CD14-positive monocyte (primary cell): ENCODE measurements at regions not wholly inside any gene's neighbourhood (a gene's known extent, or its start where the extent isn't known, plus 50 kb on each side); places are given as distances from the start of the nearest gene placed in this dataset.

Source experiments
- DNase-seq, 3 donors: peaks; one replicate each; pipeline ENCODE4 v3.0.0-alpha.2; 2011 to 2022
- H2AFZ ChIP-seq: 2 replicates; pipeline ENCODE4 v1.6.0; 2012; ENCODE audit warnings: mild to moderate bottlenecking, low read depth, low read length, inconsistent platforms; ENCODE audit not compliant: insufficient read depth, poor library complexity, severe bottlenecking
- H3K27ac ChIP-seq, 2 donors: 1 replicate in 1 of 2; 2 replicates in 1 of 2; pipeline ENCODE4 v1.5.1; 2012 to 2013; ENCODE audit warnings: low read length in 2 of 2, control low read depth in 1 of 2, inconsistent platforms in 1 of 2, low read depth in 1 of 2, mild to moderate bottlenecking in 1 of 2
- H3K27me3 ChIP-seq, 2 donors: one replicate each; pipeline versions ENCODE4 v1.6.0 to v1.6.1; 2011 to 2013; ENCODE audit warnings: low read length in 2 of 2; ENCODE audit not compliant: control insufficient read depth in 2 of 2, insufficient read depth in 2 of 2
- H3K36me3 ChIP-seq, 2 donors: replicated peaks in 1 of 2; 1 replicate in 1 of 2; 2 replicates in 1 of 2; pipeline versions ENCODE4 v1.5.1 to v1.6.1; 2012 to 2013; ENCODE audit warnings: low read length in 2 of 2, control low read depth in 1 of 2, inconsistent platforms in 1 of 2, mild to moderate bottlenecking in 1 of 2; ENCODE audit not compliant: insufficient read depth in 2 of 2, control insufficient read depth in 1 of 2
- H3K4me1 ChIP-seq, 2 donors: 1 replicate in 1 of 2; 2 replicates in 1 of 2; pipeline versions ENCODE4 v1.5.1 to v1.6.1; 2012 to 2013; ENCODE audit warnings: low read length in 2 of 2, control low read depth in 1 of 2, inconsistent platforms in 1 of 2, mild to moderate bottlenecking in 1 of 2, moderate library complexity in 1 of 2; ENCODE audit not compliant: insufficient read depth in 2 of 2, control insufficient read depth in 1 of 2
- H3K4me2 ChIP-seq: replicated peaks from 2 replicates; pipeline ENCODE3; 2012; ENCODE audit warnings: low read length, moderate library complexity, mild to moderate bottlenecking; ENCODE audit not compliant: poor library complexity, severe bottlenecking; ENCODE audit errors: extremely low read depth
- H3K4me3 ChIP-seq, 3 experiments: fragments of 200-600 bp in 1 of 3; sonication (generic) in 1 of 3; replicated peaks in 1 of 3; 1 replicate in 2 of 3; 2 replicates in 1 of 3; pipeline ENCODE4 v1.5.1; 2011 to 2013; ENCODE audit warnings: low read length in 3 of 3, mild to moderate bottlenecking in 3 of 3, control low read depth in 2 of 3, low read depth in 2 of 3, inconsistent platforms in 1 of 3, moderate library complexity in 1 of 3
- H3K79me2 ChIP-seq: 2 replicates; pipeline ENCODE4 v1.6.0; 2012; ENCODE audit warnings: mild to moderate bottlenecking, control low read depth, inconsistent platforms, low read length, moderate library complexity; ENCODE audit not compliant: insufficient read depth
- H3K9ac ChIP-seq: 2 replicates; pipeline ENCODE4 v1.6.0; 2017; ENCODE audit warnings: low read length, mild to moderate bottlenecking; ENCODE audit not compliant: insufficient read depth, poor library complexity, severe bottlenecking
- H3K9me3 ChIP-seq, 2 donors: replicated peaks in 1 of 2; 1 replicate in 1 of 2; 2 replicates in 1 of 2; pipeline versions ENCODE4 v1.5.1 to v1.6.1; 2012 to 2013; ENCODE audit warnings: low read length in 2 of 2, control low read depth in 1 of 2; ENCODE audit not compliant: control insufficient read depth in 1 of 2, insufficient read depth in 1 of 2
- H4K20me1 ChIP-seq: 2 replicates; pipeline ENCODE4 v1.6.0; 2012; ENCODE audit warnings: mild to moderate bottlenecking, low read length, control low read depth, moderate library complexity; ENCODE audit not compliant: insufficient read depth
- H3K27ac Mint-ChIP-seq, 7 donors: one replicate each; pipeline ENCODE4 v1.8.0; 2020; ENCODE audit warnings: mild to moderate bottlenecking in 7 of 7, mixed read lengths in 7 of 7, moderate library complexity in 6 of 7, inconsistent platforms in 2 of 7
- H3K27me3 Mint-ChIP-seq, 3 donors: one replicate each; pipeline ENCODE4 v1.8.0; 2021 to 2022; ENCODE audit warnings: low read depth in 3 of 3, mild to moderate bottlenecking in 3 of 3, mixed read lengths in 3 of 3, moderate library complexity in 3 of 3, inconsistent platforms in 1 of 3
- H3K36me3 Mint-ChIP-seq, 2 donors: one replicate each; pipeline ENCODE4 v1.8.0; 2020; ENCODE audit warnings: mixed read lengths in 2 of 2, inconsistent platforms in 1 of 2, mild to moderate bottlenecking in 1 of 2
- H3K4me1 Mint-ChIP-seq: one replicate; pipeline ENCODE4 v1.8.0; 2020; ENCODE audit warnings: mild to moderate bottlenecking, mixed read lengths
- H3K4me3 Mint-ChIP-seq, 2 donors: one replicate each; pipeline ENCODE4 v1.8.0; 2020; ENCODE audit warnings: mild to moderate bottlenecking in 2 of 2, mixed read lengths in 2 of 2, moderate library complexity in 1 of 2
- H3K9me3 Mint-ChIP-seq, 7 donors: one replicate each; pipeline ENCODE4 v1.8.0; 2020 to 2022; ENCODE audit warnings: mixed read lengths in 7 of 7, mild to moderate bottlenecking in 6 of 7, moderate library complexity in 6 of 7, inconsistent platforms in 2 of 7
- WGBS: methylation state at CpG from one replicate; pipeline ENCODE4 v1.1.5; 2013; ENCODE audit warnings: missing lambda C conversion rate; ENCODE audit not compliant: insufficient coverage; 5-methylcytosine and 5-hydroxymethylcytosine counted together
- intact Hi-C, 2 donors: fragments of 100-400 bp; cut with micrococcal nuclease; formaldehyde crosslinking; loops; one replicate each; pipeline versions ENCODE4 v1.15.0 to v1.15.1; 2023
- TF ChIP-seq, protein P1 (sequence below): fragments of 200-600 bp; IDR thresholded peaks from one replicate; pipeline ENCODE4 v1.8.0; 2022; ENCODE audit warnings: antibody characterized with exemption, mild to moderate bottlenecking

DNA sequence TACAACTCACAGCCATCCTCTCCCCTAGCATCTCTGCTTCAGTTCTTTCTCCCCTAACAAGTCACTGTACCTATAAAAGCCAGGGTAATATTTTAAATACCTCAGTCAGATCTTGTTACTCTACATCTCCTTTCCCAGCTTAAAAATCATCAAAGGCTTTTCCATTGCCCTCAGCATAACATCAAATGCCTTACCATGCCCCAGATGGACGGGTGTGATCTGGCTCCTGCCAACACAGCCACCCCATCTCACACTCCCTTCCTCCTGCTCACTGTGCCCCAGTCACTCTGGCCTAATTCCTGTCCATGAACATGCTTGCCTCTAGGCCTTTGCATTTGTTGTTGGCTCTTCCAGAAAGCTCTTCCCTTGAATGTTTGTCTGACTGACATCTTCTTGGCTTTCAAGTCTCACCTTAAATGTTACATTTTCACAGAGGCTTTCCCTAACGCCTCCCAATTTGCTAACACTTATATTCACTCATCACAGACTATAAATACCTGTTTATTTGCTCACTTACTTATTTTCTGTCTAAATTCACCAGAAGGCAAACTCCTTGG lies 640.9 kb downstream of the NYAP2 start:
- DNase-seq: no peak
- no peak overlapping the region for H3K27ac ChIP-seq
- no peak overlapping the region for H3K9ac ChIP-seq
- Mint-ChIP-seq H3K9me3 (peaks cover 0 to 4% (median 0%) of the 10 kb centered on the region in 7 donors), H3K36me3 (no peaks in the 10 kb centered on the region), H3K27me3 (peaks cover 0 to 6% (median 3%) of the 10 kb centered on the region in 3 donors), H3K4me3 (no peak overlapping the region), H3K4me1 (peaks cover 27% of the 10 kb centered on the region), H3K27ac (peak overlapping the region in 1 of 7 donors; percentile 75)
- H3K9me3 ChIP-seq: no peaks in the 10 kb centered on the region
- H2AFZ ChIP-seq: no peak overlapping the region
- WGBS: 100% methylated on average over 2 of the region's 2 CpGs
- TF ChIP-seq, protein P1, sequence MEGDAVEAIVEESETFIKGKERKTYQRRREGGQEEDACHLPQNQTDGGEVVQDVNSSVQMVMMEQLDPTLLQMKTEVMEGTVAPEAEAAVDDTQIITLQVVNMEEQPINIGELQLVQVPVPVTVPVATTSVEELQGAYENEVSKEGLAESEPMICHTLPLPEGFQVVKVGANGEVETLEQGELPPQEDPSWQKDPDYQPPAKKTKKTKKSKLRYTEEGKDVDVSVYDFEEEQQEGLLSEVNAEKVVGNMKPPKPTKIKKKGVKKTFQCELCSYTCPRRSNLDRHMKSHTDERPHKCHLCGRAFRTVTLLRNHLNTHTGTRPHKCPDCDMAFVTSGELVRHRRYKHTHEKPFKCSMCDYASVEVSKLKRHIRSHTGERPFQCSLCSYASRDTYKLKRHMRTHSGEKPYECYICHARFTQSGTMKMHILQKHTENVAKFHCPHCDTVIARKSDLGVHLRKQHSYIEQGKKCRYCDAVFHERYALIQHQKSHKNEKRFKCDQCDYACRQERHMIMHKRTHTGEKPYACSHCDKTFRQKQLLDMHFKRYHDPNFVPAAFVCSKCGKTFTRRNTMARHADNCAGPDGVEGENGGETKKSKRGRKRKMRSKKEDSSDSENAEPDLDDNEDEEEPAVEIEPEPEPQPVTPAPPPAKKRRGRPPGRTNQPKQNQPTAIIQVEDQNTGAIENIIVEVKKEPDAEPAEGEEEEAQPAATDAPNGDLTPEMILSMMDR: no peak
- H3K4me1 ChIP-seq: peaks cover 22 to 38% of the 10 kb centered on the region in 2 donors
- H3K4me2 ChIP-seq: no peak overlapping the region
- H3K4me3 ChIP-seq: no peak overlapping the region
- no peaks in the 10 kb centered on the region for H3K79me2 ChIP-seq
- intact Hi-C loops: loop anchor here in 1 of 2 donors (10.0 kb wide), 1 partner anchor 64 kb away; no protein-coding TSS in a partner anchor
- no peaks in the 10 kb centered on the region for H4K20me1 ChIP-seq
- no peaks in the 10 kb centered on the region for H3K27me3 ChIP-seq
- no peaks in the 10 kb centered on the region for H3K36me3 ChIP-seq

DNA sequence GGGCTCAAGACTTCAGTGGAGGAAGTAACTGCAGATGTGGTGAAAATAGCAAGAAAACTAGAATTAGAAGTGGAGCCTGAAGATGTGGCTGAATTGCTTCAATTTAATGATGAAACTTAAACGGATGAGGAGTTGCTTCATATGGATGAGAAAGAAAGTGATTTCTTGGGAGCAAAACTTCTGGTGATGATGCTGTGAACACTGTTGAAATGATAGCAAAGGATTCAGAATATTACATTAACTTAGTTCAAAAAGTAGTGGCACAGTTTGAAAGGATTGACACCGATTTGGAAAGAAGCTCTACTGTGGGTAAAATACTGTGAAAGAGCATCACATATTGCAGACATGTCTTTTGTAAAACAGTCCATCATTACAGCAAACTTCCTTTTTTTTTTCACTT lies 638.0 kb downstream of the NYAP2 start:
- Histone ChIP-seq H3K9me3 (no peaks in the 10 kb centered on the region), H3K79me2 (no peaks in the 10 kb centered on the region), H3K4me2 (peak overlapping the region; percentile 35), H4K20me1 (no peaks in the 10 kb centered on the region), H3K4me3 (peak overlapping the region in 1 of 3 experiments; percentile 6), H3K9ac (no peak overlapping the region), H3K36me3 (no peaks in the 10 kb centered on the region), H3K27ac (peak overlapping the region in 1 of 2 donors; percentile 72), H2AFZ (no peak overlapping the region), H3K27me3 (no peaks in the 10 kb centered on the region), H3K4me1 (peaks cover 24 to 47% of the 10 kb centered on the region in 2 donors)
- peak overlapping the region; percentile 49 to 84 (median 70) for H3K27ac Mint-ChIP-seq
- 27% methylated on average over 1 of the region's 2 CpGs for WGBS
- H3K36me3 Mint-ChIP-seq: no peaks in the 10 kb centered on the region
- H3K27me3 Mint-ChIP-seq: peaks cover 0 to 2% (median 0%) of the 10 kb centered on the region in 3 donors
- TF ChIP-seq, protein P1: no peak
- peaks cover 28% of the 10 kb centered on the region for H3K4me1 Mint-ChIP-seq
- no peak overlapping the region for H3K4me3 Mint-ChIP-seq
- intact Hi-C loops: loop anchor here in 1 of 2 donors (10.0 kb wide), 1 partner anchor 97 kb away; no protein-coding TSS in a partner anchor
- DNase-seq: peak in 2 of 3 donors; percentile 31 to 51
- H3K9me3 Mint-ChIP-seq: peaks cover 0 to 5% (median 0%) of the 10 kb centered on the region in 7 donors
